T47D (cell line): ENCODE measurements at regions not wholly inside any gene's neighbourhood (a gene's known extent, or its start where the extent isn't known, plus 50 kb on each side); places are given as distances from the start of the nearest gene placed in this dataset.

Experiments used
- DNase-seq, 2 experiments: peaks; one replicate each; pipeline versions ENCODE4 v3.0.0 to v3.0.0-alpha.2; 2011 to 2012; ENCODE audit warnings: low read depth in 1 of 2, low spot score in 1 of 2
- JUND ChIP-seq: IDR thresholded peaks from 2 replicates; pipeline ENCODE4 v1.6.1; 2012; ENCODE audit warnings: low read depth
- in situ Hi-C: cut with HindIII; loops from 2 replicates; pipeline ENCODE4 v1.10.0; 2016; ENCODE audit warnings: low sequenced_read_pairs, low pct_unique_long_range_greater_than_20kb

DNA sequence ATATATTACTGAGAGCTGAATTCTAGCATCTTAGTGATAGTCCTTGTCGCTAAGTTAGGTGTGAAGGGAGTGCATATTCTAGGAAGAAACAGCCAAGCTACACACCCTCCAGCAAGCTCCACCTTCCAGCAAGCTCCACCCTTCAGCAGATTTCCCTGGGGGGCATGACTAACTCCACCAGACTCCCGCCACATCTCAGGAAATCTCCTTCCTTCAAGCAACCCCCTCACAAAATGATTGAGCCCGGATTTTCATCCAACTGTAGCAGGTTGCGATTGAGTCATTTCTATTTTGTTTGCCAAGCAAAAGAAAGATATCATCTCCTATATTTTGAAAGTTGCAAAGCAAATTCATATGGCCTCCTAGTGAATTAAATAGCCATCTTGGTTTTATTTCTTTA, 162.1 kb upstream of the TMTC4 start:
- in situ Hi-C loops, result no loop called here
- peak in 1 of 2 experiments; percentile 10 for DNase-seq
- TF ChIP-seq JUND, result no peak

DNA sequence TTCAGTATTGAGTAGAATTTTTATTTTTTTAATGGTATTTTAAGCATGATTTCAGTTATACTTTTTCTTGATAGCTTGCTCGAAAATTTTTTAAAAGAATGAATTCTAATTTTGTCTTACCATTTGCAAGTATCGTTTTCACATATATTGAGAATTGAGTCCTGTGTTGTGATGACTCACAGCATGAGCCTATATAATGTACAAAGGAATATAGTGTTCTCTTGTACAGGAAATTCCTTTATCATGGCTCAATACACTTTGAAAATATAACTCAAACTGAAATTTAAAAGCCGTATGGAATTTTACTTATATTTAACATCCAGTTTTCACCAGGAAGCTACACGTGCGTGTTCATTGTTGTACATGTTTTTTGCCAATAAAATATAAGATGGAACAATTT, 161.1 kb upstream of the TMTC4 start:
- TF ChIP-seq JUND, result no peak
- no peak for DNase-seq
- in situ Hi-C loops, result no loop called here

DNA sequence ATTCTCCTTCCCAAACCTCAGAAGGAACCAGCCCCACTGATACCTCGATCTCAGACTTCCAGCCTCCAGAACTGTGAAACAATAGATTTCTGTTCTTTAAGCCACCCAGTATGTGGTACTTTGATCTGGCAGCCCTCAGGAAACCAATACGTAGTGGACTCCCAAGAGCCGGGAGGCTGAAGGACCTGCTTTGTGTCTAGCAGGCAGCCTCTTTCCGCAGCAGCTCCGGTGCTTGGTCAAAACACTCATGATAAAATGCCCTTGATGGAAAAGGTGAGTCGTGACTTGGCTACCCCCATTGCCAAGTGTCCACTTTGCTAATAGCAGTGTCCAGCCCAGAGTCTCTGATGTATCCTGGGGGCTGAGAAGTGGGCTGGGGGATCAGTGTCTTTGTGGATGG, 158.8 kb upstream of the TMTC4 start:
- no peak for DNase-seq
- no peak for TF ChIP-seq JUND
- in situ Hi-C loops, result no loop called here

- in situ Hi-C loops, result no loop called here
- no peak for TF ChIP-seq JUND
- DNase-seq, result peak in 1 of 2 experiments; percentile 44
These were observed 153.6 kb upstream of the TMTC4 start for GRCh38 chr13:100828226-100828625.

DNA sequence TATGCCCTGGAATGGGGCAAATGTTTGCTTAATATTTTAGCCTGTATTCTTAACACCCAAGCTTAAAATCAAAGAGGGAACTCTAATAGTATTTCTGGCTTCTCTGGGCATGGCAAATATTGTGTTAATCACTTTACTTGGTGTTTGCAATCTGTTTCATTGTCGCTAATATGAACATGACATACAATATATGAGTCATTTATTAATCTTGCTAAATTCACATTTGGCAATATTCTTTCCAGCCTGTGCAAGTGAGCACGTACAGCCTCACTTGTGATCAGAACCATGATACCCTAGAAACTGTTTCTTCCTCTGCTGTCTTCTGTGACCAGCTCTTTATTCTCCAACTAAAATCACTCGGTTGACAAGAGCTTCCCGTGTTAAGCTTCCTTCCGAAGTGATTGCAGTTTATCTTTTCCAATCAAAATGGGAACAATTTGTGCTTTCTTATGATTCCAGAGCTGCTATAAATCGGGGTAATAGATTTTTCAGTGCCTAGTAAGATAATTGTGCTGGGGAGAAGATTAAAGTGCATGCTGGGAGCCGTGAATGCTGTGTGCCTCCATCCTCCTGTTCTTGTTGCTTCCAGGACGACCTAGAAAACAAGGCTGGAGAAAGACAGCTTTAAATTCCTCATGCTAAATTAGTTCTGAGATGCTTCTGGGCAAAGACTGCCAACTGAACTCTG, 153.0 kb upstream of the TMTC4 start:
- TF ChIP-seq JUND, result no peak
- in situ Hi-C loops, result no loop called here
- DNase-seq, result no peak

GRCh38 chr13:100826441-100826840, 151.8 kb upstream of the TMTC4 start:
- in situ Hi-C loops, result no loop called here
- no peak for TF ChIP-seq JUND
- no peak for DNase-seq

DNA sequence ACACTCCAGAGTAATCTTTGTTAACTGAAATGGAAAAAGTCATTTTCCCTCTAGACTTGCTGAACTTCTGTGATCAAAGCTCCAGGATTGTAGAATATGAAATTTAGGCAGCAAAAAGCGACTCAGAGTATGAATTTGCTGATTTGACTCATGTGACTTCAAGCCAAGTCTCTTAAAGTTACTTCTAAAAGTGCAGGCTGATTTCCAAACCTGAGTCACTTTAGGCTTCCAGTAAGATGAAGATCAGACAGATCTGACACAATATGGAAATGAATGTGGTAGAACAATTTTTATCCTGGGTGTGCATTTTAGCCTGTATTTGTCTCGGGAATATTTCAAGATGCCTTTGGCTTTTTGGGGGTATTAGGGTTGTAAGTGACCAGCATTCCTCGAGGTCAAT, 151.0 kb upstream of the TMTC4 start:
- no peak for TF ChIP-seq JUND
- in situ Hi-C loops, result no loop called here
- no peak for DNase-seq

GRCh38 chr13:100824366-100824765, 149.8 kb upstream of the TMTC4 start:
- no peak for DNase-seq
- in situ Hi-C loops, result no loop called here

DNA sequence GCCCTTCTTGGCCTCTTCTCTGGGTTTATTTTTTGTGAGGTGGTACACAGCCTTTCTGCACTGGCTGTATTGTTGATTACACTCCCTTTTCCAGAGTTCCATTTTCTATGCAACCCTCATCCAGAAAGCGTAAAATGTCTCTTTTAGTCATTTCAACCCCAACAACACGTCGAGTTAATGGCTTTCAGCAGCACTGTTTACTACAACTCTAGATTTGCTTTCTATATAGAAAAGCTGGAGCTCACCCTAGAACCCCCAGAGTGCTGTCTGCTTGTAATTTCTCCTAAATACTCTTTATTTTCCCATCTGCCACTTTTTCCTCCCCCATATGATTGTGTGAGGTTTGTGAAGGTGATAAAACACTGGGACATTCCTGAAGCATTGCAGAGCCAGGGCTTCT, 148.9 kb upstream of the TMTC4 start:
- no peak for TF ChIP-seq JUND
- no peak for DNase-seq
- in situ Hi-C loops, result no loop called here

More at GRCh38 chr13:100824366-100824765, 149.8 kb upstream of the TMTC4 start:
- TF ChIP-seq JUND, result no peak

- no peak for TF ChIP-seq JUND
- DNase-seq, result no peak
- in situ Hi-C loops, result no loop called here
These were observed 148.4 kb upstream of the TMTC4 start for GRCh38 chr13:100822871-100823443.

GRCh38 chr13:100818711-100819110, 144.1 kb upstream of the TMTC4 start:
- peak in 1 of 2 experiments; percentile 4 for DNase-seq
- in situ Hi-C loops, result no loop called here
- TF ChIP-seq JUND, result no peak

DNA sequence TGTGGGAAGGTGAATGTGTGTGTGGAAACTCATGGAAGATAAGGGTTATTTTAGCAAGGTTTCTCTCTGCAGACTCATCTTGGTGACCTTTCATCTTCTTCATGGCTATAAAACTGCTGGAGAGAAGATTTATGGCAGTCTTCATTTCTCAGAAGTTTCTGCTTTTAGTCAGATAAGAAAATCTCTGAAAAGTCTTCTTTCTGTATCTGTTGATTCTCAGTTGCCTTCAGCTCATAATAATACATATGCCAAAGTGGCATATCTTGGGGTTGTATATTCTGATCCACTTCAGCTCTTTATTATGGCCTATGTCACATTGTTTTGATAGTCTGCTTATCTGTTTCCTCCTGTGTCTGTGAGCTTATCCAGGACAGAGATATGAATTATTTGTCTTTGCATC, 143.3 kb upstream of the TMTC4 start:
- TF ChIP-seq JUND, result no peak
- DNase-seq, result no peak
- in situ Hi-C loops, result no loop called here

DNA sequence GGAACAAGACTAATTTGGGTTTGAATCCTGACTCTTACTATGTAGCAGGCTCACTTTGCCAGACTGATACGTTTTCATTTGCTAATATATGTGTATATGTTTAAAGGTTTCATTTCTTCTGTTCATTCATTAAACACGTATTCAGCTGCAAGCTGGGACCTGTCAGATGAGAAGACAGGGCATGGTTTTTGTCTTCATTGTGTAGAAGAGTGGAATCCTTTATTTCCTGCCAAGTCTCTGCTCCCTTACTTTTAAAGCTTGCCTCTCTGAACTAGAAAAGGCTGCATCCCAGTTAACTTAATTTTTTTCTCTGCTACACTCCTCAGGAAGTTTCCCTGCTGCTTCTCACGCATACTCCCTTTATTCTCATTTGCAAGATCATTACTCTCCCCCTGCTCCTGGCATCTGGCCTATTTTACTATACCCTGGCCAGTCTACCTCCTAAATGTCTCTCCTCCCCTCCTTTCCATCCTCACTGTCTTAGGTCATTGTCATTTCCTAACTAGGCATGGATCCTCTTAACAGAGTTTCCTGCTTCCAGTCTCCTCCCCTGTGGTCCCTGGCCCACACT, 141.0 kb upstream of the TMTC4 start:
- TF ChIP-seq JUND, result no peak
- in situ Hi-C loops, result no loop called here
- DNase-seq, result no peak
